ENCODE measurements at regions not wholly inside any gene's neighbourhood (a gene's known extent, or its start where the extent isn't known, plus 50 kb on each side); places are given as distances from the start of the nearest gene placed in this dataset.

DNA sequence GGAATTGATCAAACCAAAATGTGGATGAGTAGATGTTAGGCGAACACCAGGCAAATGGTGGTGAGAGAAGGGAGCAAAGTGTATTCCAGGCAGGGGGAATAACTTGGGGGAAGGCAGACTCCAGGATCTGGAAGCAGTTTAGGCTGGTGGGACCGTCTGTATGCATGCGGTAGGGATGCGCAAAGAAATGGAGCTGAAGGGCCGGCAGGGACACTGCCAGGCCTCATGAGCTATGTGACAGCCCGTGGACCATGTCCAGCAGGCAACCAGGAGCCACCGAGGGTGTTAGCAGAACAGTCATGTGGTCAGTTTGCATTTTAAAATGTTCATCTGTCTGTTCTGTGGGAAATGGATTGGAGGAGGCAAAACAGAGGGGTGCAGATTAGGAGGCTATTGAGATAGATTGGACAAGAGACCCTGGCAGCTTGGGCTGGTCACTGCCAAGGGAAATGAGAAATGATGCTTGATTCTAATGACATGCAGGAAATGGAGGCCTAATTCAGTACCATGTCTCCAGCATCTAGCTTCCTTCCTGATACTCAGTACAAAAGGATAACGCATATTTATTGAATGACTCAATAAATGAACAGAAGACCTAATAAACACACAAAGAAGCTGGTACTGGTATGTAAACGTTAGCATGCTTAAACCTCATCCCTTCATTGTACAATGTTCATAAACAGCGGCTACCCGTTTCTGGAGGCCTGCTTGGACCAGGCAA, 412.4 kb downstream of the BUD13 start:
- TF ChIP-seq, protein P1, sequence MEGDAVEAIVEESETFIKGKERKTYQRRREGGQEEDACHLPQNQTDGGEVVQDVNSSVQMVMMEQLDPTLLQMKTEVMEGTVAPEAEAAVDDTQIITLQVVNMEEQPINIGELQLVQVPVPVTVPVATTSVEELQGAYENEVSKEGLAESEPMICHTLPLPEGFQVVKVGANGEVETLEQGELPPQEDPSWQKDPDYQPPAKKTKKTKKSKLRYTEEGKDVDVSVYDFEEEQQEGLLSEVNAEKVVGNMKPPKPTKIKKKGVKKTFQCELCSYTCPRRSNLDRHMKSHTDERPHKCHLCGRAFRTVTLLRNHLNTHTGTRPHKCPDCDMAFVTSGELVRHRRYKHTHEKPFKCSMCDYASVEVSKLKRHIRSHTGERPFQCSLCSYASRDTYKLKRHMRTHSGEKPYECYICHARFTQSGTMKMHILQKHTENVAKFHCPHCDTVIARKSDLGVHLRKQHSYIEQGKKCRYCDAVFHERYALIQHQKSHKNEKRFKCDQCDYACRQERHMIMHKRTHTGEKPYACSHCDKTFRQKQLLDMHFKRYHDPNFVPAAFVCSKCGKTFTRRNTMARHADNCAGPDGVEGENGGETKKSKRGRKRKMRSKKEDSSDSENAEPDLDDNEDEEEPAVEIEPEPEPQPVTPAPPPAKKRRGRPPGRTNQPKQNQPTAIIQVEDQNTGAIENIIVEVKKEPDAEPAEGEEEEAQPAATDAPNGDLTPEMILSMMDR (IDR thresholded peaks at IDR 0.05), result no peak
- peak in 1 of 4 donors; percentile 14 for TF ChIP-seq EP300 (IDR thresholded peaks at IDR 0.05)
- TF ChIP-seq POLR2AphosphoS5 (IDR thresholded peaks at IDR 0.05), result no peak
- TF ChIP-seq POLR2A (IDR thresholded peaks at IDR 0.05), result no peak
